ENCODE measurements at regions not wholly inside any gene's neighbourhood (a gene's known extent, or its start where the extent isn't known, plus 50 kb on each side); places are given as distances from the start of the nearest gene placed in this dataset.
"Not testable (repeated sequence)": the region's sequence is repeated elsewhere in the genome, so short reads cannot be mapped to it uniquely, and the experiment has no call there.

DNA sequence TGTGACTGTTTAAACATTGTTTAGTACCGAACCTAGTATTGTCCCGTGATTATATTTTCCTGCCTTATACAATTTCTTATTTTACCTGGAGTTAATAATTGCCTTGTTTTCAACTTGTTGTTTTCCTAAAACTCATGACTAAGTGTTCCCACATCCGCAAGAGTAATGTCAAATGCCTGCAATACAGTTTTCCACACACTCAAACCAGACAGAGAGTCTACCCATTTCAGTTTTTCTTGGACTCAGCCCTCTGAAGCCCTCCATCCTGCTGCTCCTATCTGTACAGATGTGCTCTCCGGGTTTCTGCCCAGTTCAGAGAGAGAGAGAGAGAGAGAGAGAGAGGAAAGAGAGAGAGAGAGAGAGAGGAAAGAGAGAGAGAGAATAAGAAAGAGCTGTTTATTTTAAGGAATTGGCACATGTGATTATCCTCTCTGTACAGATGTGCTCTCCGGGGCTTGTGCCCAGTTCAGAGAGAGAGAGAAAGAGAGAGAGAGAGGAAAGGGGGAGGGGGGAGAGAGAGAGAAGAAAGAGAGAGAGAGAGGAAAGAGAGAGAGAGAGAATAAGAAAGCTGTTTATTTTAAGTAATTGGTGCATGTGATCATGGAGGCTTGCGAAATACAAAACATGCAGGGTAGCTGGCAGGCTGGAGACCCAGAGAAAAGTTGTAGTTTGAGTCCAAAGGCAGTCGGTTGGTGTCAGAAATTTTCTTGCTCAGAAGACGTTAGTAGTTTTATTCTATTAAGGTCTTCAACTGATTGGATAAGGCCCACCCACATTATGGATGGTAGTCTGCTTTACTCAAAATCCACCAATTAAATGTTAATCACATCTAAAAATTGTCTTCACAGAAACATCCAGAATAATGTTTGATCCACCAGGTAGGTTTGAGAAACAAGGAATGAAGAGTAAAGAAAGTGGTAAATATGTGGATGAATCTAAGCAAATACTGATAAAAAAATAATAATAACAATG is 104.1 kb upstream of the GOLGA8J start:
- no peak for TF ChIP-seq CTCF (IDR thresholded peaks at IDR 0.05; ENCODE audit: insufficient read depth, low read length, missing control alignments)
- no peak overlapping the region for H3K4me3 ChIP-seq (ENCODE audit: low read depth, low read length)
- no peak for DNase-seq (ENCODE audit: low read depth, low spot score)
- POLR2A ChIA-PET, result interaction anchor here (0.6 kb wide), 2 partner anchors 18 to 52 kb away, joined by 3 to 4 read pairs; no protein-coding TSS in a partner anchor
- CTCF ChIA-PET, result no interaction called here

- POLR2A ChIA-PET; CTCF ChIA-PET; DNase-seq (ENCODE audit: low read depth, low spot score); H3K4me3 ChIP-seq (ENCODE audit: low read depth, low read length): not testable (repeated sequence)
These were observed 108.7 kb upstream of the GOLGA8J start for GRCh38 chr15:29974056-29974455.

- POLR2A ChIA-PET, result no interaction called here
- no peak for TF ChIP-seq CTCF (IDR thresholded peaks at IDR 0.05; ENCODE audit: insufficient read depth, low read length, missing control alignments)
- no peak overlapping the region for H3K4me3 ChIP-seq (ENCODE audit: low read depth, low read length)
- DNase-seq (ENCODE audit: low read depth, low spot score), result no peak
- CTCF ChIA-PET, result interaction anchor here (2.7 kb wide), 1 partner anchor 224 kb away, joined by 8 read pairs; no protein-coding TSS in a partner anchor
These were observed 110.7 kb upstream of the GOLGA8J start for GRCh38 chr15:29972051-29972450.

- TF ChIP-seq CTCF (IDR thresholded peaks at IDR 0.05; ENCODE audit: insufficient read depth, low read length, missing control alignments), result no peak
- CTCF ChIA-PET, result no interaction called here
- POLR2A ChIA-PET, result no interaction called here
- H3K4me3 ChIP-seq (ENCODE audit: low read depth, low read length), result no peak overlapping the region
- no peak for DNase-seq (ENCODE audit: low read depth, low spot score)
These were observed 112.4 kb upstream of the GOLGA8J start for GRCh38 chr15:29970402-29970695.

DNA sequence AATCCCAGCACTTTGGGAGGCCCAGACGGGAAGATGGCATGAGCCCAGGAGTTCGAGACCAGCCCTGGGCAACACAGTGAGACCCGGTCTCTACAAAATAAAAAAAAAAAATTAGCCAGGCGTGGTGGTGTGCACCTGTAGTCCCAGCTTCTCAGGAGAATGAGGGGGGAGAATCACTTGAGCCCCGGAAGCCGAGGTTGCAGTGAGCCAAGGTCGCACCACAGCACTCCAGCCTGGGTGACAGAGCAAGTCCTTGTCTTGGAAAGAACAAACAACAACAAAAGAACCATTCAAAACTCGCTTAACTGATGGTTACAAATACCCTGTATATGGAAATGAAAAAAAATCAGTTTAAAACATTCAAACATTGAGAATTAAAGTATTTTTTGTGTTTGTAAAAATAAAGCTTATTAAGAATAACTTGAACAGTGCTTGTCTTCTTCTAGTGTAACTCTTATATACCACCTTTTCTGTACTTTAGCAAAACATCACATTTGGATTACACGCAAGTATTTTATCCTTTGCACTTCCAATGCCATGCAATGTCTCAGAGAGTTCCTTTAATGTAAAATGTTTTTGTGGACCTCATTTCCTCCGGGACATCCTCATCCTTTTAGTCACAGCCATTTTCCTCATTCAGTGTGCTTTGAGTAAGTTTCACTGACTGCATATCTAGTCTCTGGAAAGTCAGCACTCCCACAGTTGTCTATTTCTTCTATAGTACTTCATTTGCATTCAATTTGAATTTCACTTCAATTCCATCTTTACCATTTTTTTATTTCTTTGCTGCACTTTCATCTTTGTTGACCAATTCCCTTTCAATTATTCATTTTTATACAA is 113.0 kb upstream of the GOLGA8J start:
- no peak for TF ChIP-seq CTCF (IDR thresholded peaks at IDR 0.05; ENCODE audit: insufficient read depth, low read length, missing control alignments)
- ChIA-PET CTCF (interaction anchor here (1.3 kb wide), 1 partner anchor 25 kb away, joined by 4 read pairs; no protein-coding TSS in a partner anchor), POLR2A (no interaction called here)
- H3K4me3 ChIP-seq (ENCODE audit: low read depth, low read length), result no peak overlapping the region
- DNase-seq (ENCODE audit: low read depth, low spot score), result no peak

GRCh38 chr15:29968895-29969561 is 113.7 kb upstream of the GOLGA8J start:
- ChIA-PET CTCF (interaction anchor here (1.3 kb wide), 1 partner anchor 24 kb away, joined by 4 read pairs; no protein-coding TSS in a partner anchor), POLR2A (no interaction called here)
- H3K4me3 ChIP-seq (ENCODE audit: low read depth, low read length), result no peak overlapping the region; the same call in 1 of the 2 replicates
- DNase-seq (ENCODE audit: low read depth, low spot score), result no peak
- no peak for TF ChIP-seq CTCF (IDR thresholded peaks at IDR 0.05; ENCODE audit: insufficient read depth, low read length, missing control alignments)
